ENCODE measurements at regions not wholly inside any gene's neighbourhood (a gene's known extent, or its start where the extent isn't known, plus 50 kb on each side); places are given as distances from the start of the nearest gene placed in this dataset.

GRCh38 chr15:97903560-97903959 lies 56.9 kb upstream of the ARRDC4 start:
- TF ChIP-seq, protein P1, sequence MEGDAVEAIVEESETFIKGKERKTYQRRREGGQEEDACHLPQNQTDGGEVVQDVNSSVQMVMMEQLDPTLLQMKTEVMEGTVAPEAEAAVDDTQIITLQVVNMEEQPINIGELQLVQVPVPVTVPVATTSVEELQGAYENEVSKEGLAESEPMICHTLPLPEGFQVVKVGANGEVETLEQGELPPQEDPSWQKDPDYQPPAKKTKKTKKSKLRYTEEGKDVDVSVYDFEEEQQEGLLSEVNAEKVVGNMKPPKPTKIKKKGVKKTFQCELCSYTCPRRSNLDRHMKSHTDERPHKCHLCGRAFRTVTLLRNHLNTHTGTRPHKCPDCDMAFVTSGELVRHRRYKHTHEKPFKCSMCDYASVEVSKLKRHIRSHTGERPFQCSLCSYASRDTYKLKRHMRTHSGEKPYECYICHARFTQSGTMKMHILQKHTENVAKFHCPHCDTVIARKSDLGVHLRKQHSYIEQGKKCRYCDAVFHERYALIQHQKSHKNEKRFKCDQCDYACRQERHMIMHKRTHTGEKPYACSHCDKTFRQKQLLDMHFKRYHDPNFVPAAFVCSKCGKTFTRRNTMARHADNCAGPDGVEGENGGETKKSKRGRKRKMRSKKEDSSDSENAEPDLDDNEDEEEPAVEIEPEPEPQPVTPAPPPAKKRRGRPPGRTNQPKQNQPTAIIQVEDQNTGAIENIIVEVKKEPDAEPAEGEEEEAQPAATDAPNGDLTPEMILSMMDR (IDR thresholded peaks at IDR 0.05; ENCODE audit: low read depth, low read length): no peak
- TF ChIP-seq EZH2phosphoT487 (IDR thresholded peaks at IDR 0.05; ENCODE audit: low read depth): no peak

All from OCI-LY3 (cell line).